GM12878 (cell line): ENCODE measurements at regions not wholly inside any gene's neighbourhood (a gene's known extent, or its start where the extent isn't known, plus 50 kb on each side); places are given as distances from the start of the nearest gene placed in this dataset.

Experiments
- ATAC-seq: fragments of 200-7000 bp; cut with Tn5 transposase; 3 replicates; pipeline ENCODE4 v1.9.1; 2020; ENCODE audit warnings: mild to moderate bottlenecking, moderate library complexity
- BruUV-seq: library from RNA; stranded (reverse); fragments of 400-500 nt; replicated peaks from 2 replicates; lab custom pipeline; 2021; lab: Mats Ljungman, UMichigan
- CTCF ChIA-PET: fragments of 300-600 bp; sonication (Branson Sonifier 250); formaldehyde crosslinking; extraction: SDS; loops from one replicate; lab custom pipeline; 2021; ENCODE audit warnings: inconsistent platforms; lab: Yijun Ruan, JAX
- POLR2A ChIA-PET: fragments of 350-600 bp; formaldehyde crosslinking; extraction: SDS; loops from one replicate; lab custom pipeline; 2021; ENCODE audit warnings: inconsistent platforms; lab: Charles Lee
- RAD21 ChIA-PET: fragments of 300-600 bp; sonication (Branson Sonifier 250); formaldehyde crosslinking; loops from one replicate; lab custom pipeline; 2023; ENCODE audit warnings: antibody characterized with exemption; ENCODE audit not compliant: unreplicated experiment; lab: Charles Lee
- SMC1A ChIA-PET: fragments of 300-600 bp; sonication (Branson Sonifier 250); formaldehyde crosslinking; loops from one replicate; lab custom pipeline; 2023; ENCODE audit not compliant: unreplicated experiment, uncharacterized antibody; lab: Charles Lee
- DNase-seq: peaks from one replicate; pipeline ENCODE4 v3.0.0-alpha.2; 2011; ENCODE audit warnings: low read depth, low spot score
- FAIRE-seq: peaks from 3 replicates; lab custom pipeline; 2011; peaks lifted over from hg19 to GRCh38; lab: Jason Lieb, UNC
- H2AFZ ChIP-seq: 2 replicates; pipeline ENCODE4 v1.6.0; 2011; ENCODE audit warnings: low read depth, low read length, control low read depth; ENCODE audit not compliant: control insufficient read depth
- H3K27ac ChIP-seq: 2 replicates; pipeline ENCODE4 v1.5.1; 2011; ENCODE audit warnings: control low read depth; ENCODE audit not compliant: control insufficient read depth, insufficient read depth
- H3K27me3 ChIP-seq, 2 experiments: replicated peaks in 1 of 2; 2 replicates each; pipeline versions ENCODE4 v1.6.0 to v1.6.1; 2011; ENCODE audit warnings: low read length in 1 of 2; ENCODE audit not compliant: control insufficient read depth in 2 of 2, insufficient read depth in 2 of 2
- H3K36me3 ChIP-seq, 2 experiments: 2 replicates each; pipeline ENCODE4 v1.5.1; 2011; ENCODE audit warnings: low read length in 1 of 2; ENCODE audit not compliant: control insufficient read depth in 2 of 2, insufficient read depth in 2 of 2
- H3K4me1 ChIP-seq: 2 replicates; pipeline ENCODE4 v1.6.1; 2011; ENCODE audit warnings: mild to moderate bottlenecking, low read length, moderate library complexity, mixed read lengths; ENCODE audit not compliant: control insufficient read depth, insufficient read depth
- H3K4me2 ChIP-seq: 2 replicates; pipeline ENCODE4 v1.6.0; 2011; ENCODE audit warnings: control low read depth; ENCODE audit not compliant: control insufficient read depth, insufficient read depth
- H3K4me3 ChIP-seq: fragments of 200-600 bp; sonication (generic); 2 replicates; pipeline ENCODE4 v1.5.1; 2016
- H3K79me2 ChIP-seq: 2 replicates; pipeline ENCODE4 v1.6.0; 2011; ENCODE audit warnings: low read length; ENCODE audit not compliant: control insufficient read depth, insufficient read depth
- H3K9ac ChIP-seq: 2 replicates; pipeline ENCODE4 v1.8.0; 2011; ENCODE audit warnings: low read length, control low read depth, mixed read lengths; ENCODE audit not compliant: control insufficient read depth, insufficient read depth
- H3K9me3 ChIP-seq: replicated peaks from 3 replicates; pipeline ENCODE4 v1.5.1; 2011; ENCODE audit warnings: mild to moderate bottlenecking, low read length; ENCODE audit not compliant: control insufficient read depth, insufficient read depth
- H4K20me1 ChIP-seq: 2 replicates; pipeline ENCODE4 v1.6.0; 2011; ENCODE audit not compliant: control insufficient read depth, insufficient read depth
- ASH2L ChIP-seq: fragments of 300-600, 200-600 bp; sonication (generic); IDR thresholded peaks from 2 replicates; pipeline ENCODE4 v1.6.1; 2017; ENCODE audit warnings: low read depth, mild to moderate bottlenecking, borderline replicate concordance
- BACH1 ChIP-seq: fragments of 450-650 bp; IDR thresholded peaks from 2 replicates; pipeline ENCODE4 v1.6.1; 2017; ENCODE audit warnings: mild to moderate bottlenecking, borderline replicate concordance
- CHD1 ChIP-seq: IDR thresholded peaks from 2 replicates; pipeline ENCODE4 v1.6.1; 2012; ENCODE audit warnings: low read depth, low read length, improper control_type of control experiment
- CHD4 ChIP-seq: fragments of 200-600 bp; sonication (generic); IDR thresholded peaks from 2 replicates; pipeline ENCODE4 v1.6.1; 2016; ENCODE audit warnings: mild to moderate bottlenecking
- DPF2 ChIP-seq: fragments of 450-650 bp; IDR thresholded peaks from 2 replicates; pipeline ENCODE4 v1.6.1; 2017; ENCODE audit warnings: mild to moderate bottlenecking
- E2F4 ChIP-seq: IDR thresholded peaks from 2 replicates; pipeline ENCODE4 v1.6.1; 2012; ENCODE audit warnings: low read depth, low read length, improper control_type of control experiment
- ETV6 ChIP-seq, 2 experiments: fragments of 450-650 bp in 1 of 2; IDR thresholded peaks in 1 of 2; conservative IDR thresholded peaks in 1 of 2; 2 replicates each; pipeline ENCODE4 v1.6.1; 2014; ENCODE audit warnings: antibody characterized with exemption in 1 of 2, borderline replicate concordance in 1 of 2, low read depth in 1 of 2, mild to moderate bottlenecking in 1 of 2, moderate library complexity in 1 of 2
- POLR2A ChIP-seq: IDR thresholded peaks from 2 replicates; pipeline ENCODE4 v1.6.1; 2011; ENCODE audit warnings: low read depth, mild to moderate bottlenecking, low read length
- WGBS: methylation state at CpG from one replicate; pipeline ENCODE4 v1.1.6; 2016; ENCODE audit warnings: low lambda C conversion rate; ENCODE audit not compliant: insufficient replicate concordance, insufficient coverage; ENCODE audit errors: missing lambda C conversion rate; 5-methylcytosine and 5-hydroxymethylcytosine counted together
- in situ Hi-C: fragments of 300-500 bp; cut with MboI; formaldehyde crosslinking; loops from 9 replicates; pipeline ENCODE4 v1.14.3; 2018; ENCODE audit warnings: mixed read lengths
- intact Hi-C: fragments of 100-400 bp; cut with micrococcal nuclease; formaldehyde crosslinking; loops from one replicate; pipeline ENCODE4 v1.14.2; 2022; ENCODE audit not compliant: unreplicated experiment
- TF ChIP-seq, protein P1 (sequence below), 3 experiments: IDR thresholded peaks in 2 of 3; conservative IDR thresholded peaks in 1 of 3; 2 replicates each; pipeline ENCODE4 v1.5.1; 2011; ENCODE audit warnings: low read depth in 3 of 3, low read length in 3 of 3, mild to moderate bottlenecking in 3 of 3, control low read depth in 2 of 3, moderate library complexity in 2 of 3, inconsistent platforms in 1 of 3, mixed read lengths in 1 of 3; ENCODE audit not compliant: control insufficient read depth in 2 of 3, insufficient read depth in 1 of 3; ENCODE audit errors: extremely low read depth in 1 of 3

- TF ChIP-seq POLR2A (no peak), ETV6 (conservative IDR thresholded peaks at IDR 0.05 in 1 of 2, IDR thresholded peaks at IDR 0.05 in 1 of 2; ENCODE audit: borderline replicate concordance in 1 of 2, low read depth in 1 of 2) (no peak), DPF2 (no peak), CHD4 (no peak)
- TF ChIP-seq, protein P1, sequence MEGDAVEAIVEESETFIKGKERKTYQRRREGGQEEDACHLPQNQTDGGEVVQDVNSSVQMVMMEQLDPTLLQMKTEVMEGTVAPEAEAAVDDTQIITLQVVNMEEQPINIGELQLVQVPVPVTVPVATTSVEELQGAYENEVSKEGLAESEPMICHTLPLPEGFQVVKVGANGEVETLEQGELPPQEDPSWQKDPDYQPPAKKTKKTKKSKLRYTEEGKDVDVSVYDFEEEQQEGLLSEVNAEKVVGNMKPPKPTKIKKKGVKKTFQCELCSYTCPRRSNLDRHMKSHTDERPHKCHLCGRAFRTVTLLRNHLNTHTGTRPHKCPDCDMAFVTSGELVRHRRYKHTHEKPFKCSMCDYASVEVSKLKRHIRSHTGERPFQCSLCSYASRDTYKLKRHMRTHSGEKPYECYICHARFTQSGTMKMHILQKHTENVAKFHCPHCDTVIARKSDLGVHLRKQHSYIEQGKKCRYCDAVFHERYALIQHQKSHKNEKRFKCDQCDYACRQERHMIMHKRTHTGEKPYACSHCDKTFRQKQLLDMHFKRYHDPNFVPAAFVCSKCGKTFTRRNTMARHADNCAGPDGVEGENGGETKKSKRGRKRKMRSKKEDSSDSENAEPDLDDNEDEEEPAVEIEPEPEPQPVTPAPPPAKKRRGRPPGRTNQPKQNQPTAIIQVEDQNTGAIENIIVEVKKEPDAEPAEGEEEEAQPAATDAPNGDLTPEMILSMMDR (IDR thresholded peaks at IDR 0.05 in 2 of 3, conservative IDR thresholded peaks at IDR 0.05 in 1 of 3; ENCODE audit: control insufficient read depth in 2 of 3, extremely low read depth in 1 of 3, insufficient read depth in 1 of 3, low read depth in 3 of 3, low read length in 3 of 3): no peak
These were observed 234.5 kb upstream of the COBL start (continued) for GRCh38 chr7:51551070-51551469.

GRCh38 chr7:51545131-51545530, 228.5 kb upstream of the COBL start:
- H3K36me3 ChIP-seq: no peaks in the 10 kb centered on the region
- ChIA-PET CTCF (no interaction called here), POLR2A (no interaction called here), RAD21 (no interaction called here), SMC1A (no interaction called here)
- no peaks in the 10 kb centered on the region for H4K20me1 ChIP-seq
- no peak for FAIRE-seq
- H3K4me1 ChIP-seq: no peaks in the 10 kb centered on the region
- no peaks in the 10 kb centered on the region for H3K9me3 ChIP-seq
- no peak for ATAC-seq
- no peak for DNase-seq
- no peak overlapping the region for H3K9ac ChIP-seq
- no peak overlapping the region for H3K4me2 ChIP-seq
- H3K79me2 ChIP-seq: no peaks in the 10 kb centered on the region
- H3K27ac ChIP-seq: no peak overlapping the region
- H3K4me3 ChIP-seq: no peak overlapping the region
- intact Hi-C loops (no loop called here), in situ Hi-C loops (no loop called here)
- H2AFZ ChIP-seq: no peak overlapping the region
- no peaks in the 10 kb centered on the region for H3K27me3 ChIP-seq
- TF ChIP-seq BACH1: no peak
- no peak for TF ChIP-seq ASH2L
- TF ChIP-seq E2F4: no peak
- no peak for TF ChIP-seq CHD1
- no TSS peak for BruUV-seq
- 0% methylated on average over 2 of the region's 2 CpGs for WGBS
